HCT116 (cell line): ENCODE measurements at regions not wholly inside any gene's neighbourhood (a gene's known extent, or its start where the extent isn't known, plus 50 kb on each side); places are given as distances from the start of the nearest gene placed in this dataset.

Experiments used
- CTCF ChIP-seq, 3 experiments: fragments of 200-600 bp in 1 of 3; sonication (generic) in 1 of 3; IDR thresholded peaks in 2 of 3; conservative IDR thresholded peaks in 1 of 3; 2 replicates each; pipeline ENCODE4 v1.5.1; 2012 to 2017; ENCODE audit warnings: low read depth in 2 of 3, low read length in 2 of 3, antibody characterized with exemption in 1 of 3, borderline replicate concordance in 1 of 3, control low read depth in 1 of 3, mild to moderate bottlenecking in 1 of 3, mixed read lengths in 1 of 3, mixed run types in 1 of 3, moderate library complexity in 1 of 3; ENCODE audit not compliant: insufficient read depth in 1 of 3
- EGR1 ChIP-seq: IDR thresholded peaks from 2 replicates; pipeline ENCODE4 v1.6.1; 2012; ENCODE audit warnings: low read depth
- FOSL1 ChIP-seq: IDR thresholded peaks from 2 replicates; pipeline ENCODE4 v1.6.1; 2012; ENCODE audit warnings: low read depth
- JUND ChIP-seq: IDR thresholded peaks from 2 replicates; pipeline ENCODE4 v1.6.1; 2012
- MAX ChIP-seq: IDR thresholded peaks from 2 replicates; pipeline ENCODE4 v1.6.1; 2012
- POLR2A ChIP-seq: IDR thresholded peaks from 2 replicates; pipeline ENCODE4 v1.7.0; 2011; ENCODE audit warnings: borderline replicate concordance; ENCODE audit not compliant: insufficient read depth, insufficient read length; ENCODE audit errors: extremely low read depth
- POLR2AphosphoS5 ChIP-seq: IDR thresholded peaks from 2 replicates; pipeline ENCODE4 v1.6.1; 2011; ENCODE audit warnings: mild to moderate bottlenecking, low read depth, low read length, moderate library complexity
- ZFX ChIP-seq: fragments of 450-650 bp; IDR thresholded peaks from 2 replicates; pipeline ENCODE4 v1.6.1; 2017

GRCh38 chr20:23243791-23244155 is 106.8 kb upstream of the NXT1 start:
- TF ChIP-seq POLR2A (no peak), JUND (no peak), MAX (no peak), CTCF (IDR thresholded peaks at IDR 0.05 in 2 of 3, conservative IDR thresholded peaks at IDR 0.05 in 1 of 3; ENCODE audit: borderline replicate concordance in 1 of 3, insufficient read depth in 1 of 3, low read depth in 2 of 3, low read length in 2 of 3) (no peak), FOSL1 (no peak), EGR1 (no peak), POLR2AphosphoS5 (no peak), ZFX (no peak)
